HAP-1 (cell line): ENCODE measurements at regions not wholly inside any gene's neighbourhood (a gene's known extent, or its start where the extent isn't known, plus 50 kb on each side); places are given as distances from the start of the nearest gene placed in this dataset.
A peak's percentile ranks its signal among the peaks of the same experiment; 100 is the strongest.

Source experiments
- DNase-seq, 2 experiments: peaks; one replicate each; pipeline ENCODE4 v3.0.0-alpha.2; 2016 to 2020; ENCODE audit warnings: low spot score in 2 of 2
- H3K27me3 ChIP-seq: fragments of 250-450 bp; sonication (Bioruptor Pico); 2 replicates; pipeline ENCODE4 v1.5.1; 2020; ENCODE audit warnings: low read depth, mild to moderate bottlenecking, moderate library complexity
- H3K36me3 ChIP-seq: fragments of 250-450 bp; sonication (Bioruptor Pico); replicated peaks from 2 replicates; pipeline ENCODE4 v1.5.1; 2020; ENCODE audit warnings: mild to moderate bottlenecking
- H3K4me1 ChIP-seq: fragments of 250-450 bp; sonication (Bioruptor Pico); 2 replicates; pipeline ENCODE4 v1.5.1; 2020; ENCODE audit warnings: mild to moderate bottlenecking
- H3K4me3 ChIP-seq: fragments of 250-450 bp; sonication (Bioruptor Pico); 2 replicates; pipeline ENCODE4 v1.5.1; 2020; ENCODE audit warnings: mild to moderate bottlenecking, moderate library complexity
- H3K9me3 ChIP-seq: fragments of 250-450 bp; sonication (Bioruptor Pico); 2 replicates; pipeline ENCODE4 v1.5.1; 2020; ENCODE audit warnings: mild to moderate bottlenecking, moderate library complexity
- in situ Hi-C: fragments of 300-500 bp; cut with MboI; formaldehyde crosslinking; loops from 3 replicates; pipeline ENCODE4 v1.14.3; 2020; ENCODE audit warnings: low sequenced_read_pairs, inconsistent platforms, mixed read lengths

GRCh38 chr14:40485688-40486087 is 1053.5 kb upstream of the FBXO33 start:
- DNase-seq = no peak
- Histone ChIP-seq H3K4me3 (no peak overlapping the region), H3K27me3 (no peaks in the 10 kb centered on the region), H3K4me1 (peaks cover 7% of the 10 kb centered on the region), H3K36me3 (no peaks in the 10 kb centered on the region), H3K9me3 (no peaks in the 10 kb centered on the region)
- in situ Hi-C loops = no loop called here

GRCh38 chr14:40476005-40476404 is 1043.8 kb upstream of the FBXO33 start:
- H3K4me3 ChIP-seq = no peak overlapping the region
- H3K4me1 ChIP-seq = no peaks in the 10 kb centered on the region
- H3K27me3 ChIP-seq = no peaks in the 10 kb centered on the region
- H3K9me3 ChIP-seq = no peaks in the 10 kb centered on the region
- H3K36me3 ChIP-seq = no peaks in the 10 kb centered on the region
- DNase-seq = no peak
- in situ Hi-C loops = no loop called here

GRCh38 chr14:40467969-40468368 is 1035.7 kb upstream of the FBXO33 start:
- H3K4me3 ChIP-seq = no peak overlapping the region
- in situ Hi-C loops = no loop called here

GRCh38 chr14:40464531-40464930 is 1032.3 kb upstream of the FBXO33 start:
- Histone ChIP-seq H3K4me1 (no peaks in the 10 kb centered on the region), H3K36me3 (no peaks in the 10 kb centered on the region), H3K4me3 (no peak overlapping the region), H3K9me3 (no peaks in the 10 kb centered on the region), H3K27me3 (no peaks in the 10 kb centered on the region)
- in situ Hi-C loops = no loop called here
- DNase-seq = no peak

More at GRCh38 chr14:40467969-40468368, 1035.7 kb upstream of the FBXO33 start:
- DNase-seq = no peak
- Histone ChIP-seq H3K36me3 (no peaks in the 10 kb centered on the region), H3K9me3 (no peaks in the 10 kb centered on the region), H3K4me1 (no peaks in the 10 kb centered on the region), H3K27me3 (no peaks in the 10 kb centered on the region)

GRCh38 chr14:40463886-40464285 is 1031.7 kb upstream of the FBXO33 start:
- Histone ChIP-seq H3K9me3 (no peaks in the 10 kb centered on the region), H3K4me1 (no peaks in the 10 kb centered on the region), H3K27me3 (no peaks in the 10 kb centered on the region), H3K36me3 (no peaks in the 10 kb centered on the region), H3K4me3 (no peak overlapping the region)
- no peak for DNase-seq
- in situ Hi-C loops = no loop called here

- no peaks in the 10 kb centered on the region for H3K27me3 ChIP-seq
- DNase-seq = no peak
- H3K9me3 ChIP-seq = no peaks in the 10 kb centered on the region
- H3K4me3 ChIP-seq = no peak overlapping the region
- H3K36me3 ChIP-seq = no peaks in the 10 kb centered on the region
- no peaks in the 10 kb centered on the region for H3K4me1 ChIP-seq
- in situ Hi-C loops = no loop called here
These were observed 1020.4 kb upstream of the FBXO33 start for GRCh38 chr14:40452674-40453073.

- H3K4me1 ChIP-seq = no peaks in the 10 kb centered on the region
- no peak for DNase-seq
- in situ Hi-C loops = no loop called here
- no peaks in the 10 kb centered on the region for H3K27me3 ChIP-seq
- no peaks in the 10 kb centered on the region for H3K36me3 ChIP-seq
- no peak overlapping the region for H3K4me3 ChIP-seq
- H3K9me3 ChIP-seq = no peaks in the 10 kb centered on the region
These were observed 1014.8 kb upstream of the FBXO33 start for GRCh38 chr14:40447017-40447416.

- H3K36me3 ChIP-seq = no peaks in the 10 kb centered on the region
- H3K4me1 ChIP-seq = no peaks in the 10 kb centered on the region
- H3K9me3 ChIP-seq = no peaks in the 10 kb centered on the region
- in situ Hi-C loops = no loop called here
- H3K27me3 ChIP-seq = no peaks in the 10 kb centered on the region
- DNase-seq = no peak
- no peak overlapping the region for H3K4me3 ChIP-seq
These were observed 1012.8 kb upstream of the FBXO33 start for GRCh38 chr14:40445020-40445419.

- no peaks in the 10 kb centered on the region for H3K4me1 ChIP-seq
- no peaks in the 10 kb centered on the region for H3K36me3 ChIP-seq
- H3K9me3 ChIP-seq = no peaks in the 10 kb centered on the region
- in situ Hi-C loops = no loop called here
- H3K27me3 ChIP-seq = no peaks in the 10 kb centered on the region
- no peak for DNase-seq
- H3K4me3 ChIP-seq = no peak overlapping the region
These were observed 1004.3 kb upstream of the FBXO33 start for GRCh38 chr14:40436551-40436950.

GRCh38 chr14:40417777-40418401 is 985.7 kb upstream of the FBXO33 start:
- peak; percentile 56 to 68 for DNase-seq
- in situ Hi-C loops = no loop called here
- Histone ChIP-seq H3K9me3 (no peaks in the 10 kb centered on the region), H3K4me3 (no peak overlapping the region), H3K36me3 (no peaks in the 10 kb centered on the region), H3K4me1 (no peaks in the 10 kb centered on the region), H3K27me3 (no peaks in the 10 kb centered on the region)

- Histone ChIP-seq H3K4me3 (no peak overlapping the region), H3K27me3 (no peaks in the 10 kb centered on the region), H3K36me3 (no peaks in the 10 kb centered on the region), H3K4me1 (no peaks in the 10 kb centered on the region), H3K9me3 (no peaks in the 10 kb centered on the region)
- in situ Hi-C loops = no loop called here
- no peak for DNase-seq
These were observed 984.3 kb upstream of the FBXO33 start for GRCh38 chr14:40416565-40416964.

GRCh38 chr14:40414386-40414785 is 982.2 kb upstream of the FBXO33 start:
- in situ Hi-C loops = no loop called here
- DNase-seq = no peak
- Histone ChIP-seq H3K27me3 (no peaks in the 10 kb centered on the region), H3K9me3 (no peaks in the 10 kb centered on the region), H3K4me3 (no peak overlapping the region), H3K4me1 (no peaks in the 10 kb centered on the region), H3K36me3 (no peaks in the 10 kb centered on the region)

- Histone ChIP-seq H3K27me3 (no peaks in the 10 kb centered on the region), H3K4me3 (no peak overlapping the region), H3K4me1 (no peaks in the 10 kb centered on the region), H3K9me3 (peaks cover 3% of the 10 kb centered on the region; the same call in 1 of the 2 replicates), H3K36me3 (no peaks in the 10 kb centered on the region)
- in situ Hi-C loops = no loop called here
- no peak for DNase-seq
These were observed 980.9 kb upstream of the FBXO33 start for GRCh38 chr14:40413136-40413535.

GRCh38 chr14:40410708-40411107 is 978.5 kb upstream of the FBXO33 start:
- Histone ChIP-seq H3K27me3 (no peaks in the 10 kb centered on the region), H3K9me3 (peaks cover 9% of the 10 kb centered on the region; the same call in 1 of the 2 replicates), H3K36me3 (no peaks in the 10 kb centered on the region), H3K4me3 (no peak overlapping the region), H3K4me1 (no peaks in the 10 kb centered on the region)
- in situ Hi-C loops = no loop called here
- no peak for DNase-seq

GRCh38 chr14:40402957-40403356 is 970.7 kb upstream of the FBXO33 start:
- no peaks in the 10 kb centered on the region for H3K36me3 ChIP-seq
- no peaks in the 10 kb centered on the region for H3K4me1 ChIP-seq
- in situ Hi-C loops = no loop called here
- peaks cover 4% of the 10 kb centered on the region; the same call in 1 of the 2 replicates for H3K9me3 ChIP-seq
- no peak for DNase-seq
- no peaks in the 10 kb centered on the region for H3K27me3 ChIP-seq
- no peak overlapping the region for H3K4me3 ChIP-seq
